ENCODE measurements at regions not wholly inside any gene's neighbourhood (a gene's known extent, or its start where the extent isn't known, plus 50 kb on each side); places are given as distances from the start of the nearest gene placed in this dataset.

- in situ Hi-C loops (cut with MboI; ENCODE audit: low pct_unique_long_range_greater_than_20kb, low sequenced_read_pairs, unreplicated experiment), result no loop called here
- no peak for TF ChIP-seq CTCF (IDR thresholded peaks at IDR 0.05; ENCODE audit: extremely low read depth, insufficient read depth, missing control alignments)
- DNase-seq (ENCODE audit: low spot score), result no peak
Measured at GRCh38 chr16:85179344-85180046, 67.2 kb upstream of the CIBAR2 start.

- no peak for TF ChIP-seq CTCF (IDR thresholded peaks at IDR 0.05; ENCODE audit: extremely low read depth, insufficient read depth, missing control alignments)
- in situ Hi-C loops (cut with MboI; ENCODE audit: low pct_unique_long_range_greater_than_20kb, low sequenced_read_pairs, unreplicated experiment), result no loop called here
- DNase-seq (ENCODE audit: low spot score), result no peak
Measured at GRCh38 chr16:85180047-85180826, 68.0 kb upstream of the CIBAR2 start.

GRCh38 chr16:85180827-85181738 is 68.8 kb upstream of the CIBAR2 start:
- in situ Hi-C loops (cut with MboI; ENCODE audit: low pct_unique_long_range_greater_than_20kb, low sequenced_read_pairs, unreplicated experiment), result no loop called here
- DNase-seq (ENCODE audit: low spot score), result no peak
- no peak for TF ChIP-seq CTCF (IDR thresholded peaks at IDR 0.05; ENCODE audit: extremely low read depth, insufficient read depth, missing control alignments)

- TF ChIP-seq CTCF (IDR thresholded peaks at IDR 0.05; ENCODE audit: extremely low read depth, insufficient read depth, missing control alignments), result no peak
- in situ Hi-C loops (cut with MboI; ENCODE audit: low pct_unique_long_range_greater_than_20kb, low sequenced_read_pairs, unreplicated experiment), result no loop called here
- no peak for DNase-seq (ENCODE audit: low spot score)
Measured at GRCh38 chr16:85181739-85182129, 69.5 kb upstream of the CIBAR2 start.

GRCh38 chr16:85182286-85182685 is 70.0 kb upstream of the CIBAR2 start:
- in situ Hi-C loops (cut with MboI; ENCODE audit: low pct_unique_long_range_greater_than_20kb, low sequenced_read_pairs, unreplicated experiment), result no loop called here
- no peak for TF ChIP-seq CTCF (IDR thresholded peaks at IDR 0.05; ENCODE audit: extremely low read depth, insufficient read depth, missing control alignments)
- DNase-seq (ENCODE audit: low spot score), result no peak

GRCh38 chr16:85182774-85183173 is 70.5 kb upstream of the CIBAR2 start:
- DNase-seq (ENCODE audit: low spot score), result no peak
- in situ Hi-C loops (cut with MboI; ENCODE audit: low pct_unique_long_range_greater_than_20kb, low sequenced_read_pairs, unreplicated experiment), result no loop called here
- TF ChIP-seq CTCF (IDR thresholded peaks at IDR 0.05; ENCODE audit: extremely low read depth, insufficient read depth, missing control alignments), result no peak
